ENCODE measurements at regions not wholly inside any gene's neighbourhood (a gene's known extent, or its start where the extent isn't known, plus 50 kb on each side); places are given as distances from the start of the nearest gene placed in this dataset.

GRCh38 chr13:44079413-44080205 lies 199.9 kb downstream of the LACC1 start:
- TF ChIP-seq, protein P1, sequence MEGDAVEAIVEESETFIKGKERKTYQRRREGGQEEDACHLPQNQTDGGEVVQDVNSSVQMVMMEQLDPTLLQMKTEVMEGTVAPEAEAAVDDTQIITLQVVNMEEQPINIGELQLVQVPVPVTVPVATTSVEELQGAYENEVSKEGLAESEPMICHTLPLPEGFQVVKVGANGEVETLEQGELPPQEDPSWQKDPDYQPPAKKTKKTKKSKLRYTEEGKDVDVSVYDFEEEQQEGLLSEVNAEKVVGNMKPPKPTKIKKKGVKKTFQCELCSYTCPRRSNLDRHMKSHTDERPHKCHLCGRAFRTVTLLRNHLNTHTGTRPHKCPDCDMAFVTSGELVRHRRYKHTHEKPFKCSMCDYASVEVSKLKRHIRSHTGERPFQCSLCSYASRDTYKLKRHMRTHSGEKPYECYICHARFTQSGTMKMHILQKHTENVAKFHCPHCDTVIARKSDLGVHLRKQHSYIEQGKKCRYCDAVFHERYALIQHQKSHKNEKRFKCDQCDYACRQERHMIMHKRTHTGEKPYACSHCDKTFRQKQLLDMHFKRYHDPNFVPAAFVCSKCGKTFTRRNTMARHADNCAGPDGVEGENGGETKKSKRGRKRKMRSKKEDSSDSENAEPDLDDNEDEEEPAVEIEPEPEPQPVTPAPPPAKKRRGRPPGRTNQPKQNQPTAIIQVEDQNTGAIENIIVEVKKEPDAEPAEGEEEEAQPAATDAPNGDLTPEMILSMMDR (conservative IDR thresholded peaks at IDR 0.05 in 1 of 2, IDR thresholded peaks at IDR 0.05 in 1 of 2; ENCODE audit: low read depth in 1 of 2, low read length in 2 of 2), result no peak
- TF ChIP-seq EZH2 (IDR thresholded peaks at IDR 0.05; ENCODE audit: low read length, missing control alignments), result no peak

All from fibroblast of lung (primary cell).